ENCODE measurements at regions not wholly inside any gene's neighbourhood (a gene's known extent, or its start where the extent isn't known, plus 50 kb on each side); places are given as distances from the start of the nearest gene placed in this dataset.

GRCh38 chr10:131641231-131641630, 259.6 kb upstream of the PPP2R2D start:
- Histone ChIP-seq H3K4me1 (ENCODE audit: insufficient read depth) (no peaks in the 10 kb centered on the region), H3K4me3 (no peak overlapping the region), H3K36me3 (no peaks in the 10 kb centered on the region), H3K27ac (no peak overlapping the region), H3K27me3 (no peaks in the 10 kb centered on the region), H3K9me3 (no peaks in the 10 kb centered on the region)
- 59 to 70% (median 61%) methylated on average over 4 of the region's 4 CpGs for WGBS, 3 donors
- intact Hi-C loops (cut with DNase I) = no loop called here
- TF ChIP-seq CTCF (IDR thresholded peaks at IDR 0.05) = no peak
- TF ChIP-seq EP300 (IDR thresholded peaks at IDR 0.05) = no peak
- TF ChIP-seq POLR2A (IDR thresholded peaks at IDR 0.05) = no peak
- no peak for DNase-seq

GRCh38 chr10:131641898-131642297, 258.9 kb upstream of the PPP2R2D start:
- H3K4me1 ChIP-seq (ENCODE audit: insufficient read depth) = no peaks in the 10 kb centered on the region
- WGBS, 3 donors = 71 to 85% (median 73%) methylated on average over 4 of the region's 4 CpGs
- H3K27ac ChIP-seq = no peak overlapping the region
- intact Hi-C loops (cut with DNase I) = no loop called here
- no peak for TF ChIP-seq CTCF (IDR thresholded peaks at IDR 0.05)
- TF ChIP-seq EP300 (IDR thresholded peaks at IDR 0.05) = no peak
- TF ChIP-seq POLR2A (IDR thresholded peaks at IDR 0.05) = no peak
- H3K27me3 ChIP-seq = no peaks in the 10 kb centered on the region
- no peak overlapping the region for H3K4me3 ChIP-seq
- no peak for DNase-seq
- H3K36me3 ChIP-seq = no peaks in the 10 kb centered on the region
- H3K9me3 ChIP-seq = no peaks in the 10 kb centered on the region

- DNase-seq = no peak
- no peaks in the 10 kb centered on the region for H3K9me3 ChIP-seq
- H3K4me3 ChIP-seq = no peak overlapping the region
- intact Hi-C loops (cut with DNase I) = no loop called here
- H3K27me3 ChIP-seq = no peaks in the 10 kb centered on the region
- no peaks in the 10 kb centered on the region for H3K4me1 ChIP-seq (ENCODE audit: insufficient read depth)
- WGBS, 3 donors = 67 to 81% (median 79%) methylated on average over 4 of the region's 4 CpGs
- no peak for TF ChIP-seq EP300 (IDR thresholded peaks at IDR 0.05)
- TF ChIP-seq CTCF (IDR thresholded peaks at IDR 0.05) = no peak
- no peak for TF ChIP-seq POLR2A (IDR thresholded peaks at IDR 0.05)
- no peaks in the 10 kb centered on the region for H3K36me3 ChIP-seq
- no peak overlapping the region for H3K27ac ChIP-seq
Measured at GRCh38 chr10:131642966-131643365, 257.8 kb upstream of the PPP2R2D start.

GRCh38 chr10:131644289-131644688, 256.5 kb upstream of the PPP2R2D start:
- no peaks in the 10 kb centered on the region for H3K4me1 ChIP-seq (ENCODE audit: insufficient read depth)
- no peak overlapping the region for H3K27ac ChIP-seq
- intact Hi-C loops (cut with DNase I) = no loop called here
- H3K4me3 ChIP-seq = no peak overlapping the region
- H3K27me3 ChIP-seq = no peaks in the 10 kb centered on the region
- no peak for DNase-seq
- 29 to 43% (median 41%) methylated on average over 14 of the region's 14 CpGs for WGBS, 3 donors
- no peaks in the 10 kb centered on the region for H3K9me3 ChIP-seq
- H3K36me3 ChIP-seq = no peaks in the 10 kb centered on the region
- no peak for TF ChIP-seq CTCF (IDR thresholded peaks at IDR 0.05)
